Hepatocyte (in vitro differentiated cells): ENCODE measurements at regions not wholly inside any gene's neighbourhood (a gene's known extent, or its start where the extent isn't known, plus 50 kb on each side); places are given as distances from the start of the nearest gene placed in this dataset. TPM values are rescaled to one million over a fixed set of nuclear protein-coding genes. Genes with fewer than 3 reads are reported as not detected.

Experiments used
- DNase-seq: peaks from one replicate; pipeline ENCODE4 v3.0.0-alpha.2; 2016; ENCODE audit warnings: low spot score
- H2AFZ ChIP-seq: fragments of 200-600 bp; sonication (generic); 2 replicates; pipeline ENCODE4 v1.6.0; 2016; ENCODE audit warnings: antibody characterized with exemption, mild to moderate bottlenecking
- H3K27ac ChIP-seq: fragments of 200-600 bp; sonication (generic); 2 replicates; pipeline ENCODE4 v1.5.1; 2016; ENCODE audit warnings: mild to moderate bottlenecking
- H3K27me3 ChIP-seq: fragments of 200-600 bp; sonication (generic); 2 replicates; pipeline ENCODE4 v1.6.1; 2016
- H3K36me3 ChIP-seq: fragments of 200-600 bp; sonication (generic); replicated peaks from 2 replicates; pipeline ENCODE4 v1.5.1; 2016; ENCODE audit warnings: low read depth; ENCODE audit not compliant: insufficient read depth
- H3K4me1 ChIP-seq: fragments of 200-600 bp; sonication (generic); 2 replicates; pipeline ENCODE4 v1.5.1; 2016; ENCODE audit warnings: mild to moderate bottlenecking, moderate library complexity; ENCODE audit not compliant: insufficient read depth
- H3K4me2 ChIP-seq: fragments of 200-600 bp; sonication (generic); 2 replicates; pipeline ENCODE4 v1.6.0; 2016
- H3K4me3 ChIP-seq: fragments of 200-600 bp; sonication (generic); 2 replicates; pipeline ENCODE4 v1.5.1; 2016; ENCODE audit warnings: mild to moderate bottlenecking
- H3K79me2 ChIP-seq: fragments of 200-600 bp; sonication (generic); 2 replicates; pipeline ENCODE4 v1.6.0; 2017; ENCODE audit warnings: mild to moderate bottlenecking
- H3K9me2 ChIP-seq: fragments of 200-600 bp; sonication (generic); replicated peaks from 2 replicates; pipeline ENCODE4 v1.6.0; 2017; ENCODE audit warnings: mild to moderate bottlenecking; ENCODE audit not compliant: insufficient read depth
- H3K9me3 ChIP-seq: fragments of 200-600 bp; sonication (generic); 2 replicates; pipeline ENCODE4 v1.5.1; 2016; ENCODE audit warnings: low read depth, mild to moderate bottlenecking
- H4K20me1 ChIP-seq: fragments of 200-600 bp; sonication (generic); 2 replicates; pipeline ENCODE4 v1.6.0; 2016; ENCODE audit warnings: mild to moderate bottlenecking; ENCODE audit not compliant: insufficient read depth, poor library complexity, severe bottlenecking
- EZH2 ChIP-seq: fragments of 200-600 bp; sonication (generic); IDR thresholded peaks from 2 replicates; pipeline ENCODE4 v1.6.1; 2016; ENCODE audit warnings: antibody characterized with exemption, mild to moderate bottlenecking, borderline replicate concordance
- EZH2phosphoT487 ChIP-seq: fragments of 200-600 bp; sonication (generic); IDR thresholded peaks from one replicate; pipeline ENCODE4 v1.6.1; 2018; ENCODE audit warnings: antibody characterized with exemption, mild to moderate bottlenecking, low read depth, moderate library complexity; ENCODE audit not compliant: unreplicated experiment, severe bottlenecking
- WGBS: methylation state at CpG from one replicate; pipeline ENCODE4 v1.1.6; 2016; ENCODE audit warnings: low lambda C conversion rate; ENCODE audit errors: missing lambda C conversion rate; 5-methylcytosine and 5-hydroxymethylcytosine counted together
- small RNA-seq: library from RNA; depleted of rRNA; stranded (forward); fragments of <200 nt; gene quantifications from one replicate; pipeline ENCODE3, GENCODE V24; 2014
- TF ChIP-seq, protein P1 (sequence below): fragments of 200-600 bp; sonication (generic); IDR thresholded peaks from 2 replicates; pipeline ENCODE4 v1.5.1; 2016; ENCODE audit warnings: antibody characterized with exemption, mild to moderate bottlenecking; ENCODE audit not compliant: poor library complexity

DNA sequence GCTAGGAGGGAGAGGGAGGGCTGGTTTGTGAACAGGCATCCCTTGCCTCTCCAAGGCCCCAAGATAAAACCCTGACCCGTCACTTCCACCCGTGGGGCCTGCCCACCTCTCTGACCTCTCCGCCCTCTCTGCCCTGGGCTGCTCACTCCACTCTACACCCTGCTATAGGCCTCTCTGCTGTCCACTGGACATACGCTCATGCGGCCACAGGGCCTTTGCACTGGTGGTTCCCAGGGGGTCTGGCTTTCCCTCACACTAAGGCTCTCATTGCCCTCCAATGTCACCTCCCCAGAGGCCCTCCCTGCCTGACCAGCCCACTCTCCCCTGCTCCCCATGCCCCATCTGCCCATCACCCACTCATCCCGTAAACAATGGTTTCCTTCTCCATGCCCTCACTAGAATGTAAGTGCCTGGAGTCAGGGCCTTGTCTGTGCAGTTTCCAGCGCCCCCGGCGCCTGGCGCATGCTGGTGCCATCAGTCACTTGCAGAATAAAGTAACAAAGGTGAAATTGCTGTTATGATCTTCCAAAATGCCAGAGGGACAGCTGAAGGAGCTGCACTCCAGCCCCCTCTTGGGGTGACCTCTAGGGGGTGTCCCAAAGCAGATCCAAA lies 73.6 kb downstream of the RFLNA start:
- no peaks in the 10 kb centered on the region for H3K36me3 ChIP-seq
- H4K20me1 ChIP-seq, result peaks cover 24% of the 10 kb centered on the region
- WGBS, result 100% methylated on average over 9 of the region's 10 CpGs
- H3K4me3 ChIP-seq, result no peak overlapping the region
- peaks cover 6% of the 10 kb centered on the region for H3K4me1 ChIP-seq
- no peaks in the 10 kb centered on the region for H3K9me2 ChIP-seq
- DNase-seq, result no peak
- no peak overlapping the region for H2AFZ ChIP-seq
- no peak overlapping the region for H3K4me2 ChIP-seq
- no peaks in the 10 kb centered on the region for H3K9me3 ChIP-seq
- no peaks in the 10 kb centered on the region for H3K27me3 ChIP-seq
- peak overlapping the region; percentile 51 for H3K27ac ChIP-seq
- TF ChIP-seq EZH2 (no peak), EZH2phosphoT487 (no peak)
- TF ChIP-seq, protein P1, sequence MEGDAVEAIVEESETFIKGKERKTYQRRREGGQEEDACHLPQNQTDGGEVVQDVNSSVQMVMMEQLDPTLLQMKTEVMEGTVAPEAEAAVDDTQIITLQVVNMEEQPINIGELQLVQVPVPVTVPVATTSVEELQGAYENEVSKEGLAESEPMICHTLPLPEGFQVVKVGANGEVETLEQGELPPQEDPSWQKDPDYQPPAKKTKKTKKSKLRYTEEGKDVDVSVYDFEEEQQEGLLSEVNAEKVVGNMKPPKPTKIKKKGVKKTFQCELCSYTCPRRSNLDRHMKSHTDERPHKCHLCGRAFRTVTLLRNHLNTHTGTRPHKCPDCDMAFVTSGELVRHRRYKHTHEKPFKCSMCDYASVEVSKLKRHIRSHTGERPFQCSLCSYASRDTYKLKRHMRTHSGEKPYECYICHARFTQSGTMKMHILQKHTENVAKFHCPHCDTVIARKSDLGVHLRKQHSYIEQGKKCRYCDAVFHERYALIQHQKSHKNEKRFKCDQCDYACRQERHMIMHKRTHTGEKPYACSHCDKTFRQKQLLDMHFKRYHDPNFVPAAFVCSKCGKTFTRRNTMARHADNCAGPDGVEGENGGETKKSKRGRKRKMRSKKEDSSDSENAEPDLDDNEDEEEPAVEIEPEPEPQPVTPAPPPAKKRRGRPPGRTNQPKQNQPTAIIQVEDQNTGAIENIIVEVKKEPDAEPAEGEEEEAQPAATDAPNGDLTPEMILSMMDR, result no peak
- peaks cover 25% of the 10 kb centered on the region for H3K79me2 ChIP-seq

DNA sequence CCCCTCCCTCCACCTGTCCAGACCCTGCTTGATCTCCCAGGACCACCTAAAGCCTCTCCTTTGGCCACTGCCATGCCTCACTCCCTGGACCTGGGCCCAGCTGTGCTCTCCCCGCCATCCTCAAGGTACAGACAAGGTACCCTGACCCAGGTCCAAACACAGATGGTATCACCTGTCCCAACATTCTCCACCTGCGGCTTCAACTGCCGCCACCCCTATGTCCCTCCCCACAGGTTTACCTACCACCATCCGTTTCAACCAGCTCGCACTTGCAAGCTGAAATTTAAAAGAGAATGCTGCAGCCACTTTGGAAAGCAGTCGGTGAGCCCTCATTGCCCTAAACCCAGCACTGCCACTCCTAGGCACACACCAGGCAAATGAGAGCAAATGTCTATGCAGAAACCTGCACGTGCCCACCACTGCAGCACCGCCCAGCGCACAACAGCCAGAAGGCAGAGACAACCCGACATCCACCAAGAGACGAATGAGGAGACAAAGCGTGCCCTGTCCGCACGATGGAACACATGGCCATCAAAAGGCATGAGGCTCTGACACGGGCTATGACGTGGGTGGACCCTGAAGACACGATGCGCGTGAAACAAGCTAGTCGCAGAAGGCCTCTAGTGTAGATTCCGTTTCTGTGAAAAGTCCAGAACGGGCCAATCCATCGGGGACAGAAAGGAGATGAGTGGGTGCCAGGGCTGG lies 71.0 kb downstream of the RFLNA start:
- no peaks in the 10 kb centered on the region for H3K9me2 ChIP-seq
- H3K27me3 ChIP-seq, result no peaks in the 10 kb centered on the region
- TF ChIP-seq, protein P1, result no peak
- TF ChIP-seq EZH2phosphoT487, result no peak
- no peak for TF ChIP-seq EZH2
- H2AFZ ChIP-seq, result no peak overlapping the region
- peaks cover 25% of the 10 kb centered on the region for H3K79me2 ChIP-seq
- H3K36me3 ChIP-seq, result no peaks in the 10 kb centered on the region
- DNase-seq, result no peak
- WGBS, result 94% methylated on average over 23 of the region's 23 CpGs
- H4K20me1 ChIP-seq, result peaks cover 24% of the 10 kb centered on the region
- H3K4me1 ChIP-seq, result peaks cover 6% of the 10 kb centered on the region
- H3K4me3 ChIP-seq, result no peak overlapping the region
- H3K27ac ChIP-seq, result no peak overlapping the region
- H3K9me3 ChIP-seq, result no peaks in the 10 kb centered on the region
- no peak overlapping the region for H3K4me2 ChIP-seq

Small RNAs in the stretch of these regions (small RNA-seq; reads per million reads assigned to genes)
- gene AC073916.1, result not detected
